CD4-positive, alpha-beta T cell (primary cell): ENCODE measurements at regions not wholly inside any gene's neighbourhood (a gene's known extent, or its start where the extent isn't known, plus 50 kb on each side); places are given as distances from the start of the nearest gene placed in this dataset.

Experiments used
- ATAC-seq: fragments of 200-7000 bp; cut with Tn5 transposase; one replicate; pipeline ENCODE4 v1.10.0; 2022; ENCODE audit warnings: mild to moderate bottlenecking; ENCODE audit not compliant: poor library complexity
- CTCF ChIA-PET: fragments of 350-600 bp; sonication (Branson Sonifier 250); formaldehyde crosslinking; loops from one replicate; lab custom pipeline; 2021; ENCODE audit warnings: antibody characterized with exemption, inconsistent platforms; lab: Charles Lee
- POLR2A ChIA-PET: fragments of 350-600 bp; sonication (Branson Sonifier 250); formaldehyde crosslinking; loops from one replicate; lab custom pipeline; 2021; ENCODE audit warnings: antibody characterized with exemption, inconsistent platforms; lab: Charles Lee
- DNase-seq, 14 experiments: peaks; one replicate each; pipeline ENCODE4 v3.0.0-alpha.2; 2013 to 2020; ENCODE audit warnings: mixed read lengths in 2 of 14
- H3K27ac ChIP-seq, 2 donors: one replicate each; pipeline versions ENCODE4 v1.5.1 to v1.7.0; 2013; ENCODE audit warnings: low read length in 2 of 2, low read depth in 1 of 2, mild to moderate bottlenecking in 1 of 2
- H3K27me3 ChIP-seq, 2 experiments: 1 replicate in 1 of 2; 2 replicates in 1 of 2; pipeline versions ENCODE4 v1.6.1 to v1.7.0; 2013; ENCODE audit warnings: low read length in 2 of 2, control low read depth in 1 of 2, mild to moderate bottlenecking in 1 of 2, moderate library complexity in 1 of 2; ENCODE audit not compliant: insufficient read depth in 2 of 2, control insufficient read depth in 1 of 2
- H3K36me3 ChIP-seq: one replicate; pipeline ENCODE4 v1.6.1; 2013; ENCODE audit warnings: low read length, control low read depth; ENCODE audit not compliant: insufficient read depth
- H3K4me1 ChIP-seq: one replicate; pipeline ENCODE4 v1.6.1; 2013; ENCODE audit warnings: low read length, control low read depth; ENCODE audit not compliant: insufficient read depth
- H3K4me3 ChIP-seq: one replicate; pipeline ENCODE4 v1.5.1; 2013; ENCODE audit warnings: mild to moderate bottlenecking, low read length, moderate library complexity
- H3K9me3 ChIP-seq, 2 experiments: 1 replicate in 1 of 2; 2 replicates in 1 of 2; pipeline versions ENCODE4 v1.6.1 to v1.7.0; 2013; ENCODE audit warnings: low read length in 2 of 2, mild to moderate bottlenecking in 2 of 2, control low read depth in 1 of 2, moderate library complexity in 1 of 2; ENCODE audit not compliant: control insufficient read depth in 1 of 2, insufficient read depth in 1 of 2
- H3K27ac Mint-ChIP-seq: one replicate; pipeline ENCODE4 v1.8.0; 2020; ENCODE audit warnings: mixed read lengths
- H3K27me3 Mint-ChIP-seq: one replicate; pipeline ENCODE4 v1.8.0; 2021; ENCODE audit warnings: mixed read lengths
- H3K36me3 Mint-ChIP-seq: one replicate; pipeline ENCODE4 v1.8.0; 2021; ENCODE audit warnings: low read depth, mixed read lengths
- H3K4me1 Mint-ChIP-seq: one replicate; pipeline ENCODE4 v1.8.0; 2021; ENCODE audit warnings: low read depth, mixed read lengths
- H3K4me3 Mint-ChIP-seq: one replicate; pipeline ENCODE4 v1.8.0; 2020; ENCODE audit warnings: mild to moderate bottlenecking, mixed read lengths
- H3K9me3 Mint-ChIP-seq: one replicate; pipeline ENCODE4 v1.8.0; 2020; ENCODE audit warnings: mixed read lengths
- CTCF ChIP-seq: fragments of 200-600 bp; IDR thresholded peaks from one replicate; pipeline ENCODE4 v1.8.0; 2022; ENCODE audit warnings: antibody characterized with exemption, mild to moderate bottlenecking
- intact Hi-C, 2 experiments: fragments of 100-400 bp; cut with DNase I in 1 of 2; cut with micrococcal nuclease in 1 of 2; formaldehyde crosslinking; loops; one replicate each; pipeline versions ENCODE4 v1.15.1 to v1.9.0; 2023 to 2025; cut with DNase I, micrococcal nuclease

- DNase-seq (no peak), ATAC-seq (no peak)
- ChIA-PET CTCF (no interaction called here), POLR2A (no interaction called here)
- no peak overlapping the region for H3K27ac Mint-ChIP-seq
- no peaks in the 10 kb centered on the region for H3K27me3 Mint-ChIP-seq
- no peaks in the 10 kb centered on the region for H3K36me3 ChIP-seq
- H3K27ac ChIP-seq, result no peak overlapping the region
- TF ChIP-seq CTCF, result no peak
- H3K9me3 Mint-ChIP-seq, result no peaks in the 10 kb centered on the region
- intact Hi-C loops, result no loop called here
- no peak overlapping the region for H3K4me3 ChIP-seq
- no peaks in the 10 kb centered on the region for H3K27me3 ChIP-seq
- no peak overlapping the region for H3K4me3 Mint-ChIP-seq
- H3K4me1 Mint-ChIP-seq, result no peaks in the 10 kb centered on the region
- no peaks in the 10 kb centered on the region for H3K36me3 Mint-ChIP-seq
- peaks cover 0 to 6% of the 10 kb centered on the region in 2 experiments for H3K9me3 ChIP-seq
- H3K4me1 ChIP-seq, result no peaks in the 10 kb centered on the region
These were observed 639.9 kb upstream of the CPEB2 start for GRCh38 chr4:14362385-14362784.

DNA sequence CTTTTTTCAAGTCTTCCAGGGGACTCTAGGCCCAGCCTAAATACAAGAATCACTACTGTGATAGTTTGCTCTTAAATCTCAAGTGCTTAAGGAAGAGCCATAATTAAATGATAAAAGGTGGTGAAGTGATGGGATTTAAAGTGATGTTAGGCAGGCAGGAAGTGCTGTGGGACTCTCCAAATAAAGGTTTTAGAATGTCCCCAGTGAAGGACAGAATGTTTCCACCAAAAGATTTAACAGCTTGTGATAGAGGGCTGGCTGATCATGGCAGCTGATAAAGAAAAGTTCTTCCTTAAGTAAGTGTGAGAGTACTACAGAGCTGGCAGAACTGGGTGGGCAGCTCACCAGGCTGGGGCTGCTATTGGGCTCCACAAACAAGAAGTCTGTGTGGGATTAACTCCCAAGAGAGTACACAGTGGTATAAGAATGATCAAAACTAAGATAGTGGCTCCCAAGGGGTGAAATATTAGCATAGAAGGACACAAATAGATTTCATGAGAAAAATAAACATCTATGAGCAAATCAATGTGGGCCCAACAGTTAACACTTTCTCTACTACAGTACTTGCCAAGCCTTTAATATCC lies 637.2 kb upstream of the CPEB2 start:
- intact Hi-C loops, result no loop called here
- Mint-ChIP-seq H3K9me3 (no peaks in the 10 kb centered on the region), H3K27me3 (no peaks in the 10 kb centered on the region), H3K27ac (no peak overlapping the region), H3K36me3 (no peaks in the 10 kb centered on the region), H3K4me3 (no peak overlapping the region), H3K4me1 (no peaks in the 10 kb centered on the region)
- Histone ChIP-seq H3K27me3 (no peaks in the 10 kb centered on the region), H3K4me1 (no peaks in the 10 kb centered on the region), H3K9me3 (no peaks in the 10 kb centered on the region), H3K4me3 (no peak overlapping the region), H3K36me3 (no peaks in the 10 kb centered on the region), H3K27ac (no peak overlapping the region)
- ATAC-seq (no peak), DNase-seq (no peak)
- ChIA-PET CTCF (no interaction called here), POLR2A (no interaction called here)
- no peak for TF ChIP-seq CTCF

DNA sequence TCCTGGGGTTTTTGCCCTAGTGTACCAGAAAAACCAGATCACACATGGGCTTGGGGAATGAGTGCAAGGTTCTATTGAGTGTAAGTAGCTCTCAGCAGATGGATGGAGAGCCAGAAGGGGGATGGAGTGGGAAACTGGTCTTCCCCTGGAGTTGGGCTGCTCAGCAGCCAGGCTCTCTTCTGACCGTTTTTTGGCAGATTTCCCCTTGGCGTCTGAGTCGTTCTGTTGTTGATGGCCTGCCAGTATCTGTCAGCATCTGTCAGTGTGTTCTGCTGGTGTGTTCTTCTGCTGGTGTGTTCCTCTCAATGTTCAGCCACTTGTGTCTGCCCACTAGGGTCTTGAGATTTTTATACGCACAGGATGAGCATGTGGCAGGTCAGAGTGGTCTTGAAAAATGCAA lies 633.9 kb upstream of the CPEB2 start:
- ChIA-PET CTCF (no interaction called here), POLR2A (no interaction called here)
- Mint-ChIP-seq H3K36me3 (no peaks in the 10 kb centered on the region), H3K4me1 (no peaks in the 10 kb centered on the region), H3K27ac (no peak overlapping the region), H3K9me3 (no peaks in the 10 kb centered on the region), H3K27me3 (no peaks in the 10 kb centered on the region), H3K4me3 (no peak overlapping the region)
- intact Hi-C loops, result no loop called here
- no peaks in the 10 kb centered on the region for H3K4me1 ChIP-seq
- H3K4me3 ChIP-seq, result no peak overlapping the region
- H3K27ac ChIP-seq, result no peak overlapping the region
- TF ChIP-seq CTCF, result no peak
- H3K9me3 ChIP-seq, result no peaks in the 10 kb centered on the region
- no peaks in the 10 kb centered on the region for H3K36me3 ChIP-seq
- H3K27me3 ChIP-seq, result no peaks in the 10 kb centered on the region
- no peak for ATAC-seq
- DNase-seq, result no peak
